K562 (cell line): ENCODE measurements at regions not wholly inside any gene's neighbourhood (a gene's known extent, or its start where the extent isn't known, plus 50 kb on each side); places are given as distances from the start of the nearest gene placed in this dataset.

Experiments
- ATAC-seq: fragments of 200-7000 bp; cut with Tn5 transposase; 3 replicates; pipeline ENCODE4 v1.9.1; 2020; ENCODE audit warnings: moderate library complexity
- BruUV-seq: library from RNA; stranded (reverse); fragments of 400-500 nt; replicated peaks from 2 replicates; lab custom pipeline; 2021; lab: Mats Ljungman, UMichigan
- CTCF ChIA-PET: fragments of 300-600 bp; formaldehyde crosslinking; extraction: SDS; loops from one replicate; lab custom pipeline; 2021; ENCODE audit warnings: low intra/inter-chr PET ratio; lab: Yijun Ruan, JAX
- POLR2A ChIA-PET: fragments of 300-600, 350-650 bp; sonication (Branson Sonifier 250); formaldehyde crosslinking; extraction: SDS; loops from one replicate; lab custom pipeline; 2021; ENCODE audit warnings: antibody characterized with exemption, inconsistent platforms; lab: Yijun Ruan, JAX
- DNase-seq, 4 experiments: peaks; one replicate each; pipeline versions ENCODE4 v3.0.0 to v3.0.0-alpha.2; 2011 to 2018; ENCODE audit warnings: low spot score in 3 of 4, mixed read lengths in 3 of 4; ENCODE audit errors: extremely low read depth in 1 of 4
- FAIRE-seq: peaks from 2 replicates; lab custom pipeline; 2011; peaks lifted over from hg19 to GRCh38; lab: Jason Lieb, UNC
- H2AFZ ChIP-seq: 2 replicates; pipeline ENCODE4 v1.6.0; 2011; ENCODE audit warnings: low read depth, low read length, control low read depth, inconsistent platforms
- H3K27ac ChIP-seq: fragments of 200-600 bp; 3 replicates; pipeline ENCODE4 v1.8.0; 2011; ENCODE audit warnings: low read depth, mild to moderate bottlenecking, control low read depth, inconsistent platforms, low read length, moderate library complexity, mixed read lengths; ENCODE audit errors: extremely low read depth
- H3K27me3 ChIP-seq, 2 experiments: fragments of 300-600 bp in 1 of 2; 2 replicates in 1 of 2; 3 replicates in 1 of 2; pipeline versions ENCODE4 v1.6.0 to v1.8.0; 2011; ENCODE audit warnings: inconsistent platforms in 2 of 2, low read length in 2 of 2, mild to moderate bottlenecking in 1 of 2, mixed read lengths in 1 of 2, moderate library complexity in 1 of 2; ENCODE audit not compliant: control insufficient read depth in 2 of 2, insufficient read depth in 2 of 2
- H3K36me3 ChIP-seq: fragments of 300-600 bp; 3 replicates; pipeline ENCODE4 v1.8.0; 2011; ENCODE audit warnings: mild to moderate bottlenecking, low read length, inconsistent platforms; ENCODE audit not compliant: control insufficient read depth, insufficient read depth
- H3K4me1 ChIP-seq, 2 experiments: fragments of 200-600 bp in 1 of 2; replicated peaks in 1 of 2; 2 replicates in 1 of 2; 3 replicates in 1 of 2; pipeline versions ENCODE4 v1.5.1 to v1.8.0; 2011; ENCODE audit warnings: inconsistent platforms in 2 of 2, low read length in 2 of 2, mild to moderate bottlenecking in 1 of 2, mixed read lengths in 1 of 2, moderate library complexity in 1 of 2; ENCODE audit not compliant: control insufficient read depth in 2 of 2, insufficient read depth in 2 of 2
- H3K4me2 ChIP-seq: 2 replicates; pipeline ENCODE4 v1.6.1; 2011; ENCODE audit warnings: low read length, control low read depth, inconsistent platforms, mixed read lengths; ENCODE audit not compliant: insufficient read depth
- H3K4me3 ChIP-seq: fragments of 200-600 bp; sonication (generic), shearing (Covaris generic); 2 replicates; pipeline ENCODE4 v1.5.1; 2016; ENCODE audit warnings: control low read depth, inconsistent platforms
- H3K79me2 ChIP-seq: fragments of 200-600 bp; 3 replicates; pipeline ENCODE4 v1.8.0; 2011; ENCODE audit warnings: low read length, inconsistent platforms; ENCODE audit not compliant: control insufficient read depth, insufficient read depth
- H3K9ac ChIP-seq, 2 experiments: 2 replicates each; pipeline versions ENCODE4 v1.6.0 to v1.6.1; 2011; ENCODE audit warnings: low read depth in 2 of 2, low read length in 2 of 2, control low read depth in 1 of 2, inconsistent platforms in 1 of 2, mild to moderate bottlenecking in 1 of 2, mixed read lengths in 1 of 2; ENCODE audit not compliant: insufficient read depth in 1 of 2
- H3K9me1 ChIP-seq: one replicate; pipeline ENCODE4 v1.6.0; 2011; ENCODE audit warnings: inconsistent platforms, mild to moderate bottlenecking, low read length, moderate library complexity; ENCODE audit not compliant: control insufficient read depth, insufficient read depth
- H3K9me3 ChIP-seq: replicated peaks from 2 replicates; pipeline ENCODE4 v1.5.1; 2011; ENCODE audit warnings: low read depth, low read length, inconsistent platforms; ENCODE audit not compliant: control insufficient read depth, insufficient read depth
- H4K20me1 ChIP-seq: replicated peaks from 2 replicates; pipeline ENCODE4 v1.6.1; 2011; ENCODE audit warnings: low read length, inconsistent platforms, mixed read lengths; ENCODE audit not compliant: control insufficient read depth, insufficient read depth
- CREB1 ChIP-seq, 2 experiments: sonication (generic) in 1 of 2; formaldehyde crosslinking in 1 of 2; IDR thresholded peaks; 2 replicates each; pipeline versions ENCODE4 v1.6.1 to v1.8.0; 2012 to 2022; ENCODE audit warnings: inconsistent platforms in 1 of 2, mild to moderate bottlenecking in 1 of 2, missing genetic modification reagents in 1 of 2, moderate library complexity in 1 of 2
- CREM ChIP-seq: IDR thresholded peaks from 2 replicates; pipeline ENCODE4 v1.6.1; 2014; ENCODE audit warnings: antibody characterized with exemption, low read depth
- CXXC5 ChIP-seq: fragments of 250-450 bp; sonication (Bioruptor Pico); IDR thresholded peaks from 2 replicates; pipeline ENCODE4 v1.8.0; 2022; ENCODE audit warnings: inconsistent platforms, mild to moderate bottlenecking, moderate library complexity
- DACH1 ChIP-seq: fragments of 450-650 bp; IDR thresholded peaks from 2 replicates; pipeline ENCODE4 v1.6.1; 2018; ENCODE audit not compliant: partially characterized antibody
- EHMT2 ChIP-seq: fragments of 450-650 bp; IDR thresholded peaks from 2 replicates; pipeline ENCODE4 v1.6.1; 2018; ENCODE audit warnings: antibody characterized with exemption
- HDGF ChIP-seq: fragments of 450-650 bp; IDR thresholded peaks from 2 replicates; pipeline ENCODE4 v1.6.1; 2016
- HIVEP1 ChIP-seq: fragments of 250-450 bp; sonication (Bioruptor Pico); IDR thresholded peaks from 2 replicates; pipeline ENCODE4 v1.4.0; 2020; ENCODE audit warnings: mild to moderate bottlenecking
- HSF4 ChIP-seq: fragments of 250-450 bp; sonication (Bioruptor Pico); IDR thresholded peaks from 2 replicates; pipeline ENCODE4 v2.1.2; 2022; ENCODE audit warnings: mild to moderate bottlenecking, moderate library complexity, borderline replicate concordance
- NFXL1 ChIP-seq: fragments of 450-650 bp; formaldehyde crosslinking; IDR thresholded peaks from 2 replicates; pipeline ENCODE4 v1.4.0; 2021; ENCODE audit warnings: mild to moderate bottlenecking
- PHF8 ChIP-seq: fragments of 200-600 bp; sonication (generic); IDR thresholded peaks from 2 replicates; pipeline ENCODE4 v1.6.1; 2012; ENCODE audit warnings: mixed run types, mild to moderate bottlenecking, inconsistent platforms, low read length, moderate library complexity, borderline replicate concordance
- PML ChIP-seq: IDR thresholded peaks from 2 replicates; pipeline ENCODE4 v1.6.1; 2012; ENCODE audit warnings: low read length, inconsistent platforms
- PTRF ChIP-seq: fragments of 450-650 bp; IDR thresholded peaks from 2 replicates; pipeline ENCODE4 v1.6.1; 2016; ENCODE audit warnings: mild to moderate bottlenecking, missing genetic modification characterization, missing compliant biosample characterization
- PYGO2 ChIP-seq: fragments of 450-650 bp; IDR thresholded peaks from 2 replicates; pipeline ENCODE4 v1.6.1; 2016; ENCODE audit warnings: mild to moderate bottlenecking, missing genetic modification characterization, moderate library complexity, missing compliant biosample characterization
- RFX5 ChIP-seq: IDR thresholded peaks from 2 replicates; pipeline ENCODE4 v1.6.1; 2011; ENCODE audit warnings: low read depth, mild to moderate bottlenecking, improper control_type of control experiment, low read length
- SIRT6 ChIP-seq: IDR thresholded peaks from one replicate; pipeline ENCODE4 v1.6.1; 2012; ENCODE audit warnings: low read depth, mild to moderate bottlenecking, control low read depth, inconsistent platforms, low read length, moderate library complexity
- TSHZ1 ChIP-seq: fragments of 250-450 bp; sonication (Bioruptor Pico); IDR thresholded peaks from 2 replicates; pipeline ENCODE4 v1.4.0; 2020; ENCODE audit warnings: mild to moderate bottlenecking, moderate library complexity
- ZNF217 ChIP-seq: sonication (generic); formaldehyde crosslinking; IDR thresholded peaks from 2 replicates; pipeline ENCODE4 v1.8.0; 2022; ENCODE audit warnings: mild to moderate bottlenecking, missing genetic modification reagents
- ZNF274 ChIP-seq: IDR thresholded peaks from 2 replicates; pipeline ENCODE4 v1.6.1; 2011; ENCODE audit warnings: low read depth, mild to moderate bottlenecking, low read length, moderate library complexity, borderline replicate concordance
- ZZZ3 ChIP-seq: fragments of 450-650 bp; IDR thresholded peaks from 2 replicates; pipeline ENCODE4 v1.6.1; 2016; ENCODE audit warnings: antibody characterized with exemption, mild to moderate bottlenecking, moderate library complexity
- WGBS: fragments of 100-300 bp; shearing (Covaris generic); methylation state at CpG from one replicate; pipeline ENCODE4 v1.1.6; 2016; ENCODE audit warnings: low coverage, mixed read lengths; ENCODE audit not compliant: insufficient coverage; ENCODE audit errors: missing lambda C conversion rate; 5-methylcytosine and 5-hydroxymethylcytosine counted together
- in situ Hi-C: fragments of 300-500 bp; cut with MboI; formaldehyde crosslinking; loops from 4 replicates; pipeline ENCODE4 v1.15.0; 2018; ENCODE audit warnings: inconsistent platforms, mixed read lengths
- intact Hi-C: fragments of 100-400 bp; cut with micrococcal nuclease; formaldehyde crosslinking; loops from 2 replicates; pipeline ENCODE4 v1.14.2; 2022

DNA sequence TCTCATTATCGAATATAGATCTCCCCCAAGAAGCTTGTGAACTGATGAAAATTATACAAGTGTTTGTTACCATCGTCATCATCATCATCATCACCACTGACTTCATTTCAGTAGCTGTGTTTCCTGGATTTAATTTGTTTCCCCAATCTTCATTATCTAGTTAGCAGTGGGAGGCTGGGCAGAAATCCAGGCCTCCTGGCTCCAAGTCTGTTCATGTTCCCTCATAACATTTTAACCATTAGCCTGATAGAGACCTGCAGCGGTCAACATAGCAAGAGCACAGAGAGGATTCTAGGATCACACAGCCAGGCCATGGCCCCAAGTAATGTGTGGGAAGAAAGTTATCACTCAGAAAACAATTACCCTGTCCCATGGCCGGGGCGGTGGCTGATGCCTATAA is 526.2 kb upstream of the CDH11 start (continued):
- TF ChIP-seq DACH1 (no peak), ZNF217 (CRISPR knock-in tag) (no peak), PML (no peak), ZZZ3 (no peak), CREM (no peak), TSHZ1 (CRISPR knock-in tag) (no peak), EHMT2 (no peak)

DNA sequence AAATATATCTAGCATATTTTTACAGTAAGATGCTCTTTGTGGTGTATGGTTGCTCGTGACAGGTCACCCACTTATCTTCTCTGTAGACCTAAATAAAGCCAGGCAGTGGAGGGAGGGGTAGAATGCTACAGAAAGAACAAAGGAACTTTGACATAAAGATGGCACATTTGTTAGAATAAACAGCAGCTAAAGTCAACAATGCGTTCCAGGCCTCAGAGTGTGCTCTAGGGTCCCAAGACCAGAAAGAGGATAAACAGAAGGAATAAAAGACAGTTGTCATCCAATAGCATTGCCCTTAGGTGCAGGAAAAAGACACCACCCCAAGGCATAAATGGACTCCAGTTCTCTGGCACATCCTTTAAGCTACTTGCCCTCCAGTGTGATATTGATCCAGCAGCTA is 523.0 kb upstream of the CDH11 start:
- Histone ChIP-seq H3K79me2 (no peaks in the 10 kb centered on the region), H3K4me2 (no peak overlapping the region), H2AFZ (no peak overlapping the region), H3K4me3 (no peak overlapping the region), H3K9ac (no peak overlapping the region), H3K27me3 (no peaks in the 10 kb centered on the region), H3K27ac (no peak overlapping the region), H3K4me1 (no peaks in the 10 kb centered on the region), H3K9me3 (no peaks in the 10 kb centered on the region), H4K20me1 (no peaks in the 10 kb centered on the region), H3K9me1 (no peaks in the 10 kb centered on the region), H3K36me3 (no peaks in the 10 kb centered on the region)
- ChIA-PET CTCF (no interaction called here), POLR2A (interaction anchor here (0.7 kb wide), 1 partner anchor 480 kb away, joined by 3 read pairs; no protein-coding TSS in a partner anchor)
- no TSS peak for BruUV-seq
- ATAC-seq = no peak
- DNase-seq = no peak
- no peak for FAIRE-seq
- in situ Hi-C loops = no loop called here
- 0% methylated on average over 2 of the region's 2 CpGs for WGBS
- no peak for TF ChIP-seq HSF4 (CRISPR knock-in tag)
- TF ChIP-seq HDGF = no peak
- TF ChIP-seq PTRF (tag) = no peak
- TF ChIP-seq CXXC5 = no peak
- no peak for TF ChIP-seq PYGO2 (tag)
- no peak for TF ChIP-seq SIRT6
- no peak for TF ChIP-seq ZNF274
- no peak for TF ChIP-seq PHF8
- TF ChIP-seq RFX5 = no peak
- no peak for TF ChIP-seq CREB1 (IDR thresholded peaks at IDR 0.05)
- TF ChIP-seq CREB1 (CRISPR knock-in tag; IDR thresholded peaks at IDR 0.05) = no peak
- TF ChIP-seq NFXL1 (CRISPR knock-in tag) = no peak
- TF ChIP-seq HIVEP1 (CRISPR knock-in tag) = no peak
- intact Hi-C loops = no loop called here
